HG03103 (cell line): ENCODE measurements at regions not wholly inside any gene's neighbourhood (a gene's known extent, or its start where the extent isn't known, plus 50 kb on each side); places are given as distances from the start of the nearest gene placed in this dataset.

Experiments used
- ATAC-seq: cut with Tn5 transposase; IDR thresholded peaks from one replicate; pipeline ENCODE4 v1.9.1; 2021; ENCODE audit warnings: low read depth; ENCODE audit not compliant: unreplicated experiment

GRCh38 chr2:6639929-6640620 is 225.6 kb downstream of the CMPK2 start:
- no peak for ATAC-seq

DNA sequence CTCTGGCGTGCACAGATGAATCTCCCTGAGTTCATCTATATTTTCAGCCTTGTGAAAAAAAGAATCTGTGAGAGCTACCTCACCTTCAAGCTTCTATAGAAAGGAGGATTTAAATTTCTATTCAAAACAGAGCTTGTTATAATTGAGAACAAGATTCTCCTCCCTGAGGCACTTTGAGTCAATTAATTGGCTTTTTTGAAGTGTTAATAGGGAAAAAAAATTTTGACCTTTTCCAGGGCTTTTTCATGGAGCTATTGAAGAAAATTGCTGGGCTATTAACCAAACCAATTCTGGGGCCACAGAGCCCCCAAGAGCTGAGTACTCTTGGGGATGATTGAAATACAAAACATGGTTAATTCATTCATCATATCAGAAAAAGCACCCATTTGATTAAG is 225.1 kb downstream of the CMPK2 start:
- no peak for ATAC-seq

GRCh38 chr2:6641956-6642355 is 223.8 kb downstream of the CMPK2 start:
- ATAC-seq: no peak

DNA sequence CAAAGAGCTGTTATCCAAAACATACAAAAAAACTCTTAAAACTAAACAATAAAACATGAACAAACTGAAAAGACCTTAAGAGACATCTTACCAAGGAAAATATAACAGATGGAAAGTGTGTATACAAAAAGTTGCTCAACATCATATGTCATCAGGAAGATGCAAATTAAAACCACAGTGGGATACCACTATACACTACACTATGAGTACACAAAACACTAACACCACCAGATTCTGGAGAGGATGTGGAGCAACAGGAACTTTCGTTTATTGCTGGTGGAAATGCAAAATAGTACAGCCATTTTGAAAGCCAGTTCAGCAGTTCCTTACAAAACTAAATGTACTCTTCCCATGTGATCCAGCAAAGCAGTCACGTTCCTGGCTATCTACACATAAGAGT is 221.4 kb downstream of the CMPK2 start:
- ATAC-seq: no peak

DNA sequence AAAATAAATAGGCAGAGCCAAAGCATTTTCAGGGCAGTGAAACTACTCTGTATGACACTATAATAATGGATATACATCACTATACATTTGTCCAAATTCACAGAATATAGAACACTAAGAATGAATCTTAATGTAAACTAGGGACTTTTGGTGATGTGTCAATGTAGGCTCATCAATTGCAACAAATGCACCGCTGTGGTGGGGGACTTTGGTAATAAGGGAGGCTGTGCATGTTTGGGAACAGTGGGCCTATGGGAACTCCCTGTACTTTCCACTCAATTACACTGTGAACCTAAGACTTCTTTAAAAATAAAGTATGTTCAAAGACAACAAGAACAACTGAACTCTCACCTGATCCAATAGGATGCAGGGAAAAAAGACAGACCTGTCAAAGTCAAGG is 220.7 kb downstream of the CMPK2 start:
- no peak for ATAC-seq

- ATAC-seq: no peak
Observed at GRCh38 chr2:6645672-6646071, 220.0 kb downstream of the CMPK2 start.

DNA sequence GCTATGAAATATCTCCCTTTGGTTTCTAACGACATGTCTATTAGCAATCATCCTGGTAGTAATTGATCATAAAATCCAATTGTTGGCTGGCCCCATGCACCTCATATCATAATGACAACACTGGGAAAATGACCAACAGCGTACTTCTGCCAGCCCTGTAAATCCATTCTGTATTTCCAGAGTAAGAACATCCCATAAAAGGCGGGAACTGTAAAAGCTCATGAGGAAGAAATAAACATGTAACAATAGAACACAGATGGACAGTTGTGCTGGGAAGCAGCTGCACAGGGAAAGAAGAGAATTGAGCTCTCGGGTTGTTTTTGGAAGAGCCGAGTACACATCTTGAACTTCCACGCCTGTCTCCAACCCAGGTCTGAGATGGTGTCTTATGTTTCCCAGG is 218.7 kb downstream of the CMPK2 start:
- no peak for ATAC-seq

- ATAC-seq: no peak
Observed at GRCh38 chr2:6648596-6649247, 217.0 kb downstream of the CMPK2 start.

DNA sequence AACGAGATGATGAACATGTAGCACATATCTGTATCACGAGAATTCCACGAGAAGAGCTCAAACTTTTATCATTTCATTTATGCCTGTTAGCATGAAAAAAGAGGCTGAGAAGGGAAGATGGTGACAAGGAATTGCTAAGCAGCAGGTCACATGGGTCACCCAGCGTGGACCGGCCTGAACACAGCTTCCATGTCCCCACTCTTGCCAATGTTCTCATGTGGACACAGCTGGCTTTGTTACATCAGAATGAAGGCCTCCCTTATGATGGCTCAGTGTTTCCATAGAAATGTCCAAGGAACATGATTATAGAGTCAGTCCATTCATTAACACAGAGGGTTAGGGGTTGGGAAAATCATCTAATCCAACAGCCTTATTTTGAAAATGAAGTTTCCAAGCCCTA is 215.4 kb downstream of the CMPK2 start:
- ATAC-seq: no peak

DNA sequence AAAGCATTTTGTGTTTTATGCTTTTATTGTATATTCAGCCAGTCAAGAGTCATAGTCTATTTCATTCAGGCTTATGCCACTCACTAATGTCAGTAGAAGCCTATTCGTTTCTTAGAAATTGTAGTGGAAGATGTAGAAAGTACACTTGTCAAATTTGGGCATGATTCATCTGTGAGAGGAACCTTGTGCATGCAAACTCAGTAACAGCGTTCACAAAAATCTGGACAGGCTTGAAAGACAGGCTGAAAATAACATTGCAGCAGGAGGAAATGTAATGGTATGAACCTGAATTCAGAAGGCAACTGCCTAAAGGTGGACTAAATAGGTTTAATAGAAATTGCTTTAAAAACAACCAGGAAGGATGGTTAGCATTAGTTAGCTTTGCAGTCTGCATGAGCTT is 213.5 kb downstream of the CMPK2 start:
- no peak for ATAC-seq

GRCh38 chr2:6653281-6653750 is 212.4 kb downstream of the CMPK2 start:
- ATAC-seq: no peak

DNA sequence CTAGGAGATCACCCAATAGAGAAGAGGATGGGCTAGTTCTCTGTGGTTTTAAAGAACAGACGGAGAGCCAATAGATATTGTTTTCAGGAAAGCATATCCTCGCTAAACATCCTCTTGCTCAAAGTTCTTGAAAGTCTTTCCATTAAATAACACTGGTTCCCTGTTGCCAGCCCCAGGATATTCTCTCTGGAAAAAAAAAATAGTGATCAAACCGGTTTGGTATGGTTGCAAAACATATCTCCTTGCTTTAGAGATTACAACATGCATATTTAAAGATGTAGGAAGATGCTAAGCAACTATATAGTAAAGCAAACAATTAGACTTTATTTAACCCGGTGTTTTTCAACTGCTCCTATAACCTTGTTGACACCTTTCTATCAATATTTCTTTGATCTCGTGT is 211.4 kb downstream of the CMPK2 start:
- no peak for ATAC-seq

DNA sequence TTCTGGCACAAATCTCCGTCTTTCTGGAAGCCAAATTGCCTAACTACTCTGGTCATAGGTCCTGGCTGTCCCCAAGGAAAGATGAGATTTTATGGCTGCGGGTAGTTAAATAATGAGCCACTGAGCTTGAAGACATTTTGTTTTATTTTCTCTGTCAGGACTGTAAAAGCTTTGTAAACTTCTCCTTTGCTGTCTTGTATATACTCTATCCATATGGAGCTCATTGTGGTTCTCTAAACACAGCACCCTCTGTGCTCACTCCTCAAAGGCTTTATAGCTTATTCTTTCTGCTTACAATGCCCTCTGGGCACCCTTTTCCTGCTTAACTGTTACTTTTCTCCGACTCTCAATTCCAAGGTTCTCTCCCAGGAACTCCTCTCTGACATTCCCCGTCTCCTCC is 209.1 kb downstream of the CMPK2 start:
- ATAC-seq: no peak

GRCh38 chr2:6657136-6657535 is 208.6 kb downstream of the CMPK2 start:
- no peak for ATAC-seq

DNA sequence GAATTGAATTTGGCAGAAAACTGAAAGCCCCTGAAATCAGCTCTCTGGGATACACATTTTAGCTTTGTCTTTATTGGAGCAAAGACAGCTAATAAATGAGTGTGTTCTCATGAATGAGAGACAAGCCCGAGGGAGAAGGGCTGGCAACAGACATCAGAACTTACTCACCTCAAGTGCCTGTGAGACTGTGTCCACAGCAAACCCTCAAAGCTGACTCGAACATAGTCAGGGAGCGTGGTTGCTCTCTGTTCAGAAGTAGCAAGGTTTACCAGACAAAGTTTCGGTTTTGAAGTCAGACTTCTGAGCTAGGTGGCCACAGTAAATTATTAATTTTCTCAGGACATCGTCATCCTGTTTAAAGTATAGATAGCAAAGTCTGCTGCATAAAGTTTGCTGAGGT is 207.9 kb downstream of the CMPK2 start:
- peak; percentile 63 for ATAC-seq

DNA sequence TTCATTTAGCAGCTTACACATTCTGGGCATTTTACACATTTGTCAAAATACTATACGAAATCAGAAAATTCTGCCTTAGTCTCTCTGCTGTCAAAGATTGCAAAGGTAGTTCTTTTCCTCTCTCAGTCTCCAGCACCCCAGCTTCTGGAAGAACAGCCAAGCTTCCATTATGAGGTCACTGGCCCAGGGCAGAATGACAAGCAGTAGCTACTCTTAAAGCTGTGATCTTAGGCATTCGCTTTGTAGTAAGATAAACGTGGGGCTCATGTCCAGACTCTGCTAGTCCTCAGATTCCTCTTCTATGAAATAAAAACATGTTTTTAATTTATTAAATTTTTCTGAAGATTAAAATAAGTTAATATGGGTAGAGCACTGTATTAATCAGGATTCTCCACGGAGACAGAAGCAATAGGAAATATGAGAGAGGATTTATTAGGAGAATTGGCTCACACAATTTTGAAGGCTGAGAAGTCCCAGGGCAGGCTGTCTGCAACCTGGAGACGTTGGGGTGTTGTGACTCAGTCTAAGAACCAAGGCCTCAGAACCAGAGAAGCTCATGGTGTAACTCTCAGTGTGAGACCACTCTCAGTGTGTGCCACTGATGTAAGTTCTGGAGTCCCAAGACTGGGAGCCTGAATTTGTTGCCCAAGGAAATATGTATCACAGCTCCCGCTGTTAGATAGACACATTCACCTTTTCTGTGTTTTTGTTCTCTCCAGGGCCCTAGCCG is 201.2 kb downstream of the CMPK2 start:
- no peak for ATAC-seq

DNA sequence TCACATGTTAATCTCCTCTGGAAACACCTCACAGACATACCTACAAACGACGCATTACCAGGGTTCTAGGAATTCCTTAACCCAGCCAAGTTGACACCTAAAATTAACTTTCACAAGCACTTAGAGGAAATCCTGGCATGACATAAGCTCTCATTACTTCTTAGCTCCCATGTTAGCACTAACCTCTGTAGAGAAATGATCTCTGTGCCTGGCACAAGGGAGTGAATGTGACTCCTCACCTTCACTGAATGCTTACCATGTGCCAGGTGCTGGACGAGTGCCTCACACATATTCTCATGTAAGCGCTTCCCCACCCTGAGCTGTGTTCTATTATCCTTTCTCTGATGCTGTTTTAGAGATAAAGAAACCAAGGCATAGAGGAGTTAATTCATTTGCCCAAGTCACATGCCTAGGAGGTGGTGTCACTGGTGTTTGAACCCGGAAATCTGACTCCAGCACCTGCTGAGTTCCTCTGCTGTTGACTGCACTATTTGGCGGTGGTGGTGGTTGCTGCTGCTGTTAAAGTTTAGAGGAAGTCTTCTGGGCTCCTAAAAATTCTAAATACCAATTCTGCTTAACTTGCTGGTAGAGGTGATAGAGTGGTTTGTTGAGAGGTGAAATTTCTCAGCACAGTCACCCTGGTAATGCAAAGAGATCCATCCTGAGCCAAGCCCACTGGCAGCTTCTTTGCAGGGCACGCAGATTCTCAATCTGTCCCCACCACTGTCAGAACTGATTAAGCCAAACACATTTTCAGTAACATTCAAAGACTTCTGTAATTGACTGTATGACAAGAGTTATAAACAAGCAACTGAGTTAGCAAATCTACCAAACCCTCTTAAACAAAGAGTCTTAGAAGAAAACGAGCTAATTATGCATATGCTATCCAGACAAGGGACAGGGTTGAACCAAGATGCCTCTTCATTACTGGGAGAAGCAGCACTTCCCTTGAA is 200.3 kb downstream of the CMPK2 start:
- no peak for ATAC-seq

GRCh38 chr2:6667326-6667725 is 198.4 kb downstream of the CMPK2 start:
- ATAC-seq: no peak

- ATAC-seq: no peak
Observed at GRCh38 chr2:6671913-6672312, 193.8 kb downstream of the CMPK2 start.

- ATAC-seq: no peak
Observed at GRCh38 chr2:6674381-6674780, 191.3 kb downstream of the CMPK2 start.

DNA sequence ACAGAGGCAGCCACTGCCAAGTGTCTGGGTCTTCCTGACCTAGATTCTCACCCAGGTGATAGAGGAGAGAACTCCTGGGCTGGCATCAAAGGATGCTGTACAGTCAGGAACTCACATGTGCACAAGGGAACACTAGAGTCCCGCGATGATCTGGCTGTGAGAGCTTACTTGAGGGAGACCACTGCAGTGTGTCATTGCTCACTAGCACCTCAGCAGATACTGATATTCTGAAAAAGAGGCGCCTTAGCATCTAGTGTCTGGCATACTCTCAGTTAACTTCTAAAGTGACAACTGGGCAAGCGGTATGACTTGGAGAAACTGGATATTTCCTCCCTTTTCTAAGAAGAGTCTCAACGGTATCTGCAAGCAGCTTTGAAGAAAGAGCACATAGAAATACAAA is 189.9 kb downstream of the CMPK2 start:
- ATAC-seq: no peak
